A673 (cell line): ENCODE measurements at regions not wholly inside any gene's neighbourhood (a gene's known extent, or its start where the extent isn't known, plus 50 kb on each side); places are given as distances from the start of the nearest gene placed in this dataset.

Experiments
- BruUV-seq: library from RNA; stranded (reverse); fragments of 400-500 nt; replicated peaks from 2 replicates; lab custom pipeline; 2021; lab: Mats Ljungman, UMichigan
- CTCF ChIA-PET: fragments of 300-600 bp; sonication (Branson Sonifier 250); formaldehyde crosslinking; loops from one replicate; lab custom pipeline; 2022; ENCODE audit warnings: antibody characterized with exemption; lab: Charles Lee
- POLR2A ChIA-PET: fragments of 300-600 bp; sonication (Branson Sonifier 250); formaldehyde crosslinking; loops from one replicate; lab custom pipeline; 2022; ENCODE audit warnings: antibody characterized with exemption; ENCODE audit not compliant: low non-redundant PET; lab: Charles Lee
- DNase-seq: peaks from one replicate; pipeline ENCODE4 v3.0.0-alpha.2; 2015; ENCODE audit warnings: low spot score
- H3K27ac ChIP-seq: fragments of 200-600 bp; sonication (generic); 2 replicates; pipeline ENCODE4 v1.5.1; 2016; ENCODE audit warnings: mixed run types, low read depth, mild to moderate bottlenecking, mixed read lengths, antibody characterized with exemption, low read length; ENCODE audit not compliant: poor library complexity, severe bottlenecking
- H3K27me3 ChIP-seq: fragments of 200-600 bp; sonication (generic); replicated peaks from 2 replicates; pipeline ENCODE4 v1.6.1; 2017; ENCODE audit warnings: mixed run types, low read depth, mild to moderate bottlenecking, mixed read lengths, antibody characterized with exemption, low read length; ENCODE audit not compliant: insufficient read depth, poor library complexity
- H3K36me3 ChIP-seq: fragments of 200-600 bp; sonication (generic); 2 replicates; pipeline ENCODE4 v1.6.1; 2016; ENCODE audit warnings: mixed run types, mild to moderate bottlenecking, mixed read lengths, antibody characterized with exemption, low read length; ENCODE audit not compliant: insufficient read depth, poor library complexity, severe bottlenecking
- H3K4me1 ChIP-seq: fragments of 200-600 bp; sonication (generic); 2 replicates; pipeline ENCODE4 v1.6.1; 2017; ENCODE audit warnings: mixed run types, mild to moderate bottlenecking, mixed read lengths, antibody characterized with exemption, low read length; ENCODE audit not compliant: insufficient read depth, poor library complexity, severe bottlenecking
- H3K4me3 ChIP-seq: fragments of 200-600 bp; sonication (generic); 2 replicates; pipeline ENCODE4 v1.5.1; 2016; ENCODE audit warnings: low read depth, mixed run types, mild to moderate bottlenecking, mixed read lengths, low read length; ENCODE audit not compliant: poor library complexity, severe bottlenecking
- H3K9me3 ChIP-seq: fragments of 200-600 bp; sonication (generic); 2 replicates; pipeline ENCODE4 v1.6.1; 2016; ENCODE audit warnings: mixed run types, low read depth, mild to moderate bottlenecking, mixed read lengths, antibody characterized with exemption, low read length; ENCODE audit not compliant: poor library complexity, severe bottlenecking
- EZH2 ChIP-seq: fragments of 200-600 bp; sonication (generic); IDR thresholded peaks from 2 replicates; pipeline ENCODE4 v1.6.1; 2017; ENCODE audit warnings: borderline replicate concordance, low read depth, mild to moderate bottlenecking, mixed read lengths, antibody characterized with exemption, low read length; ENCODE audit not compliant: poor library complexity, severe bottlenecking
- intact Hi-C: fragments of 100-400 bp; cut with micrococcal nuclease; formaldehyde crosslinking; loops from one replicate; pipeline ENCODE4 v1.10.0; 2022; ENCODE audit not compliant: unreplicated experiment
- TF ChIP-seq, protein P1 (sequence below): fragments of 300-800, 200-600 bp; sonication (generic); conservative IDR thresholded peaks from 2 replicates; pipeline ENCODE4 v1.5.1; 2017; ENCODE audit warnings: low read depth, mild to moderate bottlenecking, antibody characterized with exemption, low read length, moderate library complexity, mixed read lengths

DNA sequence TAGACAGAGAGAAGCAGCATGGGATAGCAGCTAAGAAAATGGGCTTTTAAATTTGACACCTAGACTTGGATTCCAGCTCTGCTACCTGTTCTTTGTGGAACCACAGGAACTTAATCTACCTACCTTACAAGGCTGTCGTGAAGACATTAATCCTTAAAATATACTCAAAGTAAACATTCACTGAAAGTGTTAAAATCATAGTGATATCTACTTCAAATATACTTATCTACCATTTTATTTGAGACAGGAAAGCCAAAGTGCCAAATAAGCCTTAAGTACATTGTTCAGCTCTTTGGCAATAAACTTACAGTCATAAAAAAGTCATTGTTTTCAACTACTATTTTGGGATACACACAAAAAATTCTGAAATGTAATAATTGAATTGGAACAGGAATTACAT, 295.0 kb upstream of the PITX2 start:
- intact Hi-C loops: no loop called here
- ChIA-PET CTCF (no interaction called here), POLR2A (no interaction called here)
- no peak overlapping the region for H3K27ac ChIP-seq
- H3K4me1 ChIP-seq: no peaks in the 10 kb centered on the region
- TF ChIP-seq, protein P1, sequence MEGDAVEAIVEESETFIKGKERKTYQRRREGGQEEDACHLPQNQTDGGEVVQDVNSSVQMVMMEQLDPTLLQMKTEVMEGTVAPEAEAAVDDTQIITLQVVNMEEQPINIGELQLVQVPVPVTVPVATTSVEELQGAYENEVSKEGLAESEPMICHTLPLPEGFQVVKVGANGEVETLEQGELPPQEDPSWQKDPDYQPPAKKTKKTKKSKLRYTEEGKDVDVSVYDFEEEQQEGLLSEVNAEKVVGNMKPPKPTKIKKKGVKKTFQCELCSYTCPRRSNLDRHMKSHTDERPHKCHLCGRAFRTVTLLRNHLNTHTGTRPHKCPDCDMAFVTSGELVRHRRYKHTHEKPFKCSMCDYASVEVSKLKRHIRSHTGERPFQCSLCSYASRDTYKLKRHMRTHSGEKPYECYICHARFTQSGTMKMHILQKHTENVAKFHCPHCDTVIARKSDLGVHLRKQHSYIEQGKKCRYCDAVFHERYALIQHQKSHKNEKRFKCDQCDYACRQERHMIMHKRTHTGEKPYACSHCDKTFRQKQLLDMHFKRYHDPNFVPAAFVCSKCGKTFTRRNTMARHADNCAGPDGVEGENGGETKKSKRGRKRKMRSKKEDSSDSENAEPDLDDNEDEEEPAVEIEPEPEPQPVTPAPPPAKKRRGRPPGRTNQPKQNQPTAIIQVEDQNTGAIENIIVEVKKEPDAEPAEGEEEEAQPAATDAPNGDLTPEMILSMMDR: no peak
- no peak for TF ChIP-seq EZH2
- H3K36me3 ChIP-seq: no peaks in the 10 kb centered on the region
- no peaks in the 10 kb centered on the region for H3K27me3 ChIP-seq
- no peak overlapping the region for H3K4me3 ChIP-seq
- no peak for DNase-seq
- BruUV-seq: no TSS peak
- no peaks in the 10 kb centered on the region for H3K9me3 ChIP-seq

DNA sequence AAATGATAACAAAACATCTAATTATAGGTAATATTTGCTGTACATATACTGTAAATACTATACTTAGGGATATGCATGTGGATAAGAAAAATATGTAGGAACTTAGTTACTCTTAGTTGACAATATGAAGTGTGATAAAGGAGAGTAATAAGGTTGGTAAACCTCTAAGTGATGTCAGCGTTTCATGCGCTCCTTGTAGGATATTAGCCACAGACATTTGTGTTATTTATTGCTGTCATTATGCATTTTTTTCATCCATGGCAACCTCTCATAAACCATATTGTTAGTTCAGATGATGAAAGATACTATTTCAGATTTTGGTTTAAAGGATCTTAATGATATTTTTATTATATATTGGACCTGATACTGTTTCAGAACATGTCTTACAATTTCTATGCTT, 298.1 kb upstream of the PITX2 start:
- H3K27me3 ChIP-seq: no peaks in the 10 kb centered on the region
- TF ChIP-seq, protein P1: no peak
- TF ChIP-seq EZH2: no peak
- no peaks in the 10 kb centered on the region for H3K4me1 ChIP-seq
- H3K9me3 ChIP-seq: no peaks in the 10 kb centered on the region
- no peak overlapping the region for H3K27ac ChIP-seq
- POLR2A ChIA-PET: no interaction called here
- DNase-seq: no peak
- intact Hi-C loops: no loop called here
- H3K4me3 ChIP-seq: no peak overlapping the region
- CTCF ChIA-PET: no interaction called here
- BruUV-seq: no TSS peak
- no peaks in the 10 kb centered on the region for H3K36me3 ChIP-seq

DNA sequence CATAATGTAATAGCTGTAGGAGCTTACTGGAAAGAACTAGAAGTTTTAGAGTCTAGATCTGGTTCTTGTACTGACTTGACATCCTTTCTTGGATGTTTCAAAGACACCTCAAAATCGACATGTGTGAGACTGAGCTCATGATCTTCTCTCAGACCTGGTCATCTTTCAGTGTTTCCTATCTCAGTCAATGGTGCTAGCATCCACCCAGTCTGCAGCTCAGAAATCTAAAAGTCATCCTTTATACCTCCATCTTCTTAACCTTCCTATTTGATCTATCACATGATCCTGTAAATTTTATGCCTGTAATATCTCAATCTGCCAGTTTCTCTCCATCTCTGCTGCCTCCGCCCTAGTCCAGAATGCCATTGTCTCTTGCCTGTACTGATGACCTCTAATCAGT, 301.9 kb upstream of the PITX2 start:
- POLR2A ChIA-PET: no interaction called here

More for the DNA sequence above, 301.9 kb upstream of the PITX2 start:
- intact Hi-C loops: no loop called here
- CTCF ChIA-PET: no interaction called here
- no peaks in the 10 kb centered on the region for H3K4me1 ChIP-seq
- no peak for TF ChIP-seq EZH2
- TF ChIP-seq, protein P1: no peak
- H3K36me3 ChIP-seq: no peaks in the 10 kb centered on the region
- no peak overlapping the region for H3K4me3 ChIP-seq
- H3K27me3 ChIP-seq: no peaks in the 10 kb centered on the region
- no peak overlapping the region for H3K27ac ChIP-seq
- BruUV-seq: no TSS peak
- no peaks in the 10 kb centered on the region for H3K9me3 ChIP-seq
- DNase-seq: no peak
